DND-41 (cell line): ENCODE measurements at regions not wholly inside any gene's neighbourhood (a gene's known extent, or its start where the extent isn't known, plus 50 kb on each side); places are given as distances from the start of the nearest gene placed in this dataset.

Experiments
- ATAC-seq: fragments of 200-7000 bp; cut with Tn5 transposase; 3 replicates; pipeline ENCODE4 v1.9.1; 2021; ENCODE audit warnings: low read depth; ENCODE audit not compliant: insufficient read depth
- DNase-seq: peaks from one replicate; pipeline ENCODE4 v3.0.0-alpha.2; 2020
- H2AFZ ChIP-seq: 2 replicates; pipeline ENCODE4 v1.6.0; 2012; ENCODE audit warnings: low read depth, low read length
- H3K27ac ChIP-seq: 2 replicates; pipeline ENCODE4 v1.5.1; 2012; ENCODE audit warnings: low read length, inconsistent platforms
- H3K27me3 ChIP-seq: fragments of 200-600 bp; sonication (generic); 2 replicates; pipeline ENCODE4 v1.6.0; 2012; ENCODE audit warnings: low read length, mild to moderate bottlenecking, inconsistent platforms; ENCODE audit not compliant: insufficient read depth, poor library complexity
- H3K36me3 ChIP-seq: 2 replicates; pipeline ENCODE4 v1.5.1; 2012; ENCODE audit warnings: low read length, inconsistent platforms; ENCODE audit not compliant: insufficient read depth
- H3K4me1 ChIP-seq: 2 replicates; pipeline ENCODE4 v1.5.1; 2012; ENCODE audit warnings: mild to moderate bottlenecking, low read length; ENCODE audit not compliant: insufficient read depth
- H3K4me2 ChIP-seq: 2 replicates; pipeline ENCODE4 v1.6.0; 2012; ENCODE audit warnings: mild to moderate bottlenecking, moderate library complexity, low read length, inconsistent platforms; ENCODE audit not compliant: insufficient read depth
- H3K4me3 ChIP-seq, 2 experiments: fragments of 200-600 bp in 1 of 2; shearing (Covaris generic) in 1 of 2; 2 replicates each; pipeline ENCODE4 v1.5.1; 2012 to 2016; ENCODE audit warnings: inconsistent platforms in 2 of 2, low read length in 2 of 2, mild to moderate bottlenecking in 2 of 2, low read depth in 1 of 2, moderate library complexity in 1 of 2
- H3K79me2 ChIP-seq: 2 replicates; pipeline ENCODE4 v1.6.0; 2012; ENCODE audit warnings: low read length, inconsistent platforms; ENCODE audit not compliant: insufficient read depth
- H3K9ac ChIP-seq: 2 replicates; pipeline ENCODE4 v1.6.0; 2012; ENCODE audit warnings: low read depth, mild to moderate bottlenecking, inconsistent platforms, low read length, moderate library complexity
- H3K9me3 ChIP-seq: 2 replicates; pipeline ENCODE4 v1.5.1; 2012; ENCODE audit warnings: low read length, moderate library complexity, mild to moderate bottlenecking, inconsistent platforms; ENCODE audit not compliant: insufficient read depth, severe bottlenecking
- H4K20me1 ChIP-seq: 2 replicates; pipeline ENCODE4 v1.6.0; 2012; ENCODE audit warnings: low read length; ENCODE audit not compliant: insufficient read depth
- CTCF ChIP-seq: IDR thresholded peaks from 2 replicates; pipeline ENCODE4 v1.5.1; 2012; ENCODE audit warnings: borderline replicate concordance, low read length, moderate library complexity, mild to moderate bottlenecking; ENCODE audit not compliant: poor library complexity, severe bottlenecking; ENCODE audit errors: extremely low read depth
- EZH2 ChIP-seq: IDR thresholded peaks from 3 replicates; pipeline ENCODE4 v1.6.1; 2012; ENCODE audit warnings: borderline replicate concordance, low read depth, mild to moderate bottlenecking, moderate library complexity, low read length, inconsistent platforms; ENCODE audit not compliant: severe bottlenecking

GRCh38 chr4:66926687-66927086 lies 618.6 kb downstream of the CENPC start:
- no peak for ATAC-seq
- H3K9me3 ChIP-seq = no peaks in the 10 kb centered on the region
- no peak overlapping the region for H3K27ac ChIP-seq
- no peaks in the 10 kb centered on the region for H3K79me2 ChIP-seq
- H3K9ac ChIP-seq = no peak overlapping the region
- TF ChIP-seq CTCF (no peak), EZH2 (no peak)
- no peak overlapping the region for H3K4me3 ChIP-seq
- H3K4me2 ChIP-seq = no peak overlapping the region
- no peak overlapping the region for H2AFZ ChIP-seq
- no peaks in the 10 kb centered on the region for H3K27me3 ChIP-seq
- DNase-seq = no peak
- no peaks in the 10 kb centered on the region for H3K4me1 ChIP-seq
- H4K20me1 ChIP-seq = no peaks in the 10 kb centered on the region
- no peaks in the 10 kb centered on the region for H3K36me3 ChIP-seq

- H3K36me3 ChIP-seq = no peaks in the 10 kb centered on the region
- TF ChIP-seq EZH2 (no peak), CTCF (no peak)
- no peak overlapping the region for H3K4me3 ChIP-seq
- no peak overlapping the region for H3K9ac ChIP-seq
- H3K79me2 ChIP-seq = no peaks in the 10 kb centered on the region
- no peak overlapping the region for H2AFZ ChIP-seq
- H3K4me1 ChIP-seq = no peaks in the 10 kb centered on the region
- no peak overlapping the region for H3K27ac ChIP-seq
- ATAC-seq (no peak), DNase-seq (no peak)
- no peaks in the 10 kb centered on the region for H3K9me3 ChIP-seq
- H4K20me1 ChIP-seq = no peaks in the 10 kb centered on the region
- H3K27me3 ChIP-seq = no peaks in the 10 kb centered on the region
- H3K4me2 ChIP-seq = no peak overlapping the region
Measured at GRCh38 chr4:66923081-66923865, 622.0 kb downstream of the CENPC start.

- H3K27me3 ChIP-seq = no peaks in the 10 kb centered on the region
- DNase-seq (no peak), ATAC-seq (no peak)
- no peaks in the 10 kb centered on the region for H3K79me2 ChIP-seq
- no peak overlapping the region for H3K27ac ChIP-seq
- H3K4me3 ChIP-seq = no peak overlapping the region
- no peak for TF ChIP-seq CTCF
- TF ChIP-seq EZH2 = no peak
- H3K36me3 ChIP-seq = no peaks in the 10 kb centered on the region
- no peaks in the 10 kb centered on the region for H3K9me3 ChIP-seq
- no peak overlapping the region for H2AFZ ChIP-seq
- no peak overlapping the region for H3K4me2 ChIP-seq
- H3K4me1 ChIP-seq = no peaks in the 10 kb centered on the region
- no peak overlapping the region for H3K9ac ChIP-seq
- no peaks in the 10 kb centered on the region for H4K20me1 ChIP-seq
Measured at GRCh38 chr4:66921433-66921832, 623.9 kb downstream of the CENPC start.
